Left kidney (tissue), 1 donor: ENCODE measurements at regions not wholly inside any gene's neighbourhood (a gene's known extent, or its start where the extent isn't known, plus 50 kb on each side); places are given as distances from the start of the nearest gene placed in this dataset.

ENCODE experiments used
- DNase-seq: peaks from one replicate; pipeline ENCODE4 v3.0.0-alpha.2; 2013

GRCh38 chr15:66905954-66906353, 159.4 kb upstream of the SMAD3 start:
- DNase-seq = no peak

- DNase-seq = no peak
Observed at GRCh38 chr15:66906668-66907614, 158.5 kb upstream of the SMAD3 start.

GRCh38 chr15:66907826-66908743, 157.3 kb upstream of the SMAD3 start:
- DNase-seq = no peak

GRCh38 chr15:66908744-66909095, 156.7 kb upstream of the SMAD3 start:
- DNase-seq = no peak

- no peak for DNase-seq
Observed at GRCh38 chr15:66909381-66909890, 156.0 kb upstream of the SMAD3 start.

GRCh38 chr15:66911131-66911700, 154.2 kb upstream of the SMAD3 start:
- no peak for DNase-seq

GRCh38 chr15:66912001-66912400, 153.4 kb upstream of the SMAD3 start:
- no peak for DNase-seq

- DNase-seq = no peak
Observed at GRCh38 chr15:66912441-66912840, 153.0 kb upstream of the SMAD3 start.

- no peak for DNase-seq
Observed at GRCh38 chr15:66917904-66918448, 147.4 kb upstream of the SMAD3 start.

- DNase-seq = no peak
Observed at GRCh38 chr15:66919421-66919820, 146.0 kb upstream of the SMAD3 start.

- DNase-seq = no peak
Observed at GRCh38 chr15:66921319-66921915, 144.0 kb upstream of the SMAD3 start.

GRCh38 chr15:66922608-66923007, 142.8 kb upstream of the SMAD3 start:
- DNase-seq = no peak

- DNase-seq = no peak
Observed at GRCh38 chr15:66923438-66923881, 141.9 kb upstream of the SMAD3 start.

GRCh38 chr15:66924889-66925288, 140.5 kb upstream of the SMAD3 start:
- no peak for DNase-seq

GRCh38 chr15:66925721-66926120, 139.7 kb upstream of the SMAD3 start:
- DNase-seq = no peak

GRCh38 chr15:66927201-66928077, 138.0 kb upstream of the SMAD3 start:
- DNase-seq = no peak

GRCh38 chr15:66928101-66928500, 137.3 kb upstream of the SMAD3 start:
- no peak for DNase-seq

- no peak for DNase-seq
Observed at GRCh38 chr15:66928784-66929183, 136.6 kb upstream of the SMAD3 start.

GRCh38 chr15:66929843-66930402, 135.5 kb upstream of the SMAD3 start:
- no peak for DNase-seq
